WERI-Rb-1 (cell line): ENCODE measurements at regions not wholly inside any gene's neighbourhood (a gene's known extent, or its start where the extent isn't known, plus 50 kb on each side); places are given as distances from the start of the nearest gene placed in this dataset.

ENCODE experiments used
- DNase-seq: peaks from one replicate; pipeline ENCODE4 v3.0.0-alpha.2; 2020
- H3K27ac ChIP-seq: fragments of 250-450 bp; sonication (Bioruptor Pico); 2 replicates; pipeline ENCODE4 v1.5.1; 2020; ENCODE audit warnings: mild to moderate bottlenecking, moderate library complexity
- H3K27me3 ChIP-seq: fragments of 250-450 bp; sonication (Bioruptor Pico); 2 replicates; pipeline ENCODE4 v1.5.1; 2021; ENCODE audit warnings: mild to moderate bottlenecking, low read depth, moderate library complexity; ENCODE audit not compliant: insufficient read depth, severe bottlenecking
- H3K36me3 ChIP-seq: fragments of 250-450 bp; sonication (Bioruptor Pico); 2 replicates; pipeline ENCODE4 v1.5.1; 2020; ENCODE audit warnings: mild to moderate bottlenecking, moderate library complexity
- H3K4me3 ChIP-seq: 2 replicates; pipeline ENCODE4 v1.5.1; 2011; ENCODE audit warnings: low read depth, mild to moderate bottlenecking, control low read depth, low read length
- H3K9me3 ChIP-seq: fragments of 250-450 bp; sonication (Bioruptor Pico); 2 replicates; pipeline ENCODE4 v1.5.1; 2021; ENCODE audit warnings: mild to moderate bottlenecking, moderate library complexity; ENCODE audit not compliant: severe bottlenecking
- TF ChIP-seq, protein P1 (sequence below): IDR thresholded peaks from 2 replicates; pipeline ENCODE4 v1.5.1; 2011; ENCODE audit warnings: low read depth, mild to moderate bottlenecking, control low read depth, inconsistent platforms, low read length

DNA sequence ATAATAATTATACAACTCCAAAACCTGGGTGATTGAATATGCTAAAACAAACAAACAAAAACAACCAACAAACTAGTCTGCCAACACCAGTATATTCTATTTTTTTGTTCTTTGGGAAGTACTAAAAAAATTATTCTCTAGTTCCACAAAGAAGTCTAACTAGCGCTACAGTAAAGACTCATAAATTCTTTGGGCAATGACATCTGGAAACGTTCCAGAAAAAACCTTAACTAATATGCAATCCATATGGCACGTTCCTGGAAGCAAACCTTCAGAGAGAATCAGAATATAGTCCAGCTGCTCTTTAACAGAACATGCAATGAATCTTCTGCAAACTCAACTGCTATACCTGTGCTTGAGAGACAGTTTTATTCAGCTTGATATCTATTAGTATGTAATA is 500.1 kb downstream of the TRAM1L1 start:
- DNase-seq: no peak
- Histone ChIP-seq H3K27ac (no peak overlapping the region), H3K9me3 (no peaks in the 10 kb centered on the region), H3K36me3 (no peaks in the 10 kb centered on the region), H3K27me3 (no peaks in the 10 kb centered on the region), H3K4me3 (no peak overlapping the region)
- TF ChIP-seq, protein P1, sequence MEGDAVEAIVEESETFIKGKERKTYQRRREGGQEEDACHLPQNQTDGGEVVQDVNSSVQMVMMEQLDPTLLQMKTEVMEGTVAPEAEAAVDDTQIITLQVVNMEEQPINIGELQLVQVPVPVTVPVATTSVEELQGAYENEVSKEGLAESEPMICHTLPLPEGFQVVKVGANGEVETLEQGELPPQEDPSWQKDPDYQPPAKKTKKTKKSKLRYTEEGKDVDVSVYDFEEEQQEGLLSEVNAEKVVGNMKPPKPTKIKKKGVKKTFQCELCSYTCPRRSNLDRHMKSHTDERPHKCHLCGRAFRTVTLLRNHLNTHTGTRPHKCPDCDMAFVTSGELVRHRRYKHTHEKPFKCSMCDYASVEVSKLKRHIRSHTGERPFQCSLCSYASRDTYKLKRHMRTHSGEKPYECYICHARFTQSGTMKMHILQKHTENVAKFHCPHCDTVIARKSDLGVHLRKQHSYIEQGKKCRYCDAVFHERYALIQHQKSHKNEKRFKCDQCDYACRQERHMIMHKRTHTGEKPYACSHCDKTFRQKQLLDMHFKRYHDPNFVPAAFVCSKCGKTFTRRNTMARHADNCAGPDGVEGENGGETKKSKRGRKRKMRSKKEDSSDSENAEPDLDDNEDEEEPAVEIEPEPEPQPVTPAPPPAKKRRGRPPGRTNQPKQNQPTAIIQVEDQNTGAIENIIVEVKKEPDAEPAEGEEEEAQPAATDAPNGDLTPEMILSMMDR: no peak

DNA sequence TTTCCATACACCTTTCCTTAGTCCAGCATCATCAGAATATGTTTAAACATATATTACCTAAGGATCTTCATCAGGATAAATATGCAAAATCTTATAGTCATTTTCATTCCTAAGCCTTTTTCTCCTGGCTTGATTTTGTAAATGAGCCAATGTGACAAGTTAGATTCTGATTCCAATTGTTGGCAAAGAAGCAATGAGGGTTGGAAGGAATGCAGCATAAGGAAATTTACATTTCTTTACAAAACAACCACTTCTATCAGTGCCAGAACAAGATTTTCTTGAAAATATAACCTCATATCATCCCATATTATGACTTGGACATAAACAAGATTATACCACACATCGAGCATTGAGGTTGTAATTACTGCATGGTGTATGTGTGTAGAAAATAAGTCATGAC is 508.1 kb downstream of the TRAM1L1 start:
- DNase-seq: no peak
- H3K4me3 ChIP-seq: no peak overlapping the region
- no peak overlapping the region for H3K27ac ChIP-seq
- TF ChIP-seq, protein P1: no peak
- H3K36me3 ChIP-seq: no peaks in the 10 kb centered on the region
- no peaks in the 10 kb centered on the region for H3K27me3 ChIP-seq
- no peaks in the 10 kb centered on the region for H3K9me3 ChIP-seq

DNA sequence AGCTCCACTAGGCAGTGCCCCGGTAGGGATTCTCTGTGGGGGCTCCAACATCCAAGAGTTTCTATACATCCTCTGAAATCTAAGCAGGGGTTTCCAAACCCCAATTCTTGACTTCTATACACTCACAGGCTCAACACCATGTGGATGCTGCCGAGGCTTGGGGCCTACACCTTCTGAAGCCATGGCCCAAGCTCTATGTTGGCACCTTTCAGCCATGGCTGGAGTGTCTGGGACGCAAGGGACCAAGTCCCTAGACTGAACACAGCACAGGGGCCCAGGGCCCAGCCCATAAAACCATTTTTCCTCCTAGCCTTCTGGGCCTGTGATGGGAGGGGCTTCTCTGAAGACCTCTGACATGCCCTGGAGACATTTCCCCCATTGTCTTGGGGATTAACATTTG is 511.8 kb downstream of the TRAM1L1 start:
- Histone ChIP-seq H3K27me3 (no peaks in the 10 kb centered on the region), H3K27ac (no peak overlapping the region), H3K36me3 (no peaks in the 10 kb centered on the region), H3K4me3 (no peak overlapping the region), H3K9me3 (no peaks in the 10 kb centered on the region)
- no peak for DNase-seq
- TF ChIP-seq, protein P1: no peak

GRCh38 chr4:116561768-116562167 is 523.6 kb downstream of the TRAM1L1 start:
- no peak overlapping the region for H3K27ac ChIP-seq
- no peaks in the 10 kb centered on the region for H3K36me3 ChIP-seq
- H3K4me3 ChIP-seq: no peak overlapping the region
- TF ChIP-seq, protein P1: no peak
- DNase-seq: no peak
- no peaks in the 10 kb centered on the region for H3K27me3 ChIP-seq
- H3K9me3 ChIP-seq: no peaks in the 10 kb centered on the region

DNA sequence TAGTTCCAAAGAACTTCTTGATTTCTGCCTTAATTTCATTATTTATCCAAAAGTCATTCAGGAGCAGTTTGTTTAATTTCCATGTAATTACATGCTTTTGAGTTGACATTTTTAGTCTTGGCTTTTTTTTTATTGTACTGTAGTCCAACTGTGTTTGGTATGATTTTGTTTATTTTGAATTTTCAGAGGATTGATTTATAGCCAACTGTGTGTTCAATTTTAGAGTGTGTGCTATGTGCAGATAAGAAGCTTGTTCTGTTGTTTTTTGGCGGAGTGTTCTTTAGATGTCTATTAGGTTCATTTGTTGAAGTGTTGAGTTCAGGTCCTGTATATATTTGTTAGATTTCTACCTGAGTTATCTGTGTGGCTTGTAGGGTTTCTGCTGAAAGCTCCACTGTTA is 533.6 kb downstream of the TRAM1L1 start:
- H3K27me3 ChIP-seq: no peaks in the 10 kb centered on the region
- TF ChIP-seq, protein P1: no peak
- no peak for DNase-seq
- no peak overlapping the region for H3K27ac ChIP-seq
- no peaks in the 10 kb centered on the region for H3K9me3 ChIP-seq
- H3K36me3 ChIP-seq: no peaks in the 10 kb centered on the region
- no peak overlapping the region for H3K4me3 ChIP-seq

GRCh38 chr4:116547632-116548031 is 537.7 kb downstream of the TRAM1L1 start:
- no peak overlapping the region for H3K4me3 ChIP-seq
- no peaks in the 10 kb centered on the region for H3K36me3 ChIP-seq
- H3K27me3 ChIP-seq: no peaks in the 10 kb centered on the region
- no peak for DNase-seq
- TF ChIP-seq, protein P1: no peak
- no peak overlapping the region for H3K27ac ChIP-seq
- H3K9me3 ChIP-seq: no peaks in the 10 kb centered on the region
